HepG2 (cell line): ENCODE measurements at regions not wholly inside any gene's neighbourhood (a gene's known extent, or its start where the extent isn't known, plus 50 kb on each side); places are given as distances from the start of the nearest gene placed in this dataset.

Experiments used
- ATAC-seq: fragments of 200-7000 bp; cut with Tn5 transposase; 3 replicates; pipeline ENCODE4 v1.9.1; 2020; ENCODE audit warnings: mild to moderate bottlenecking, moderate library complexity
- BruUV-seq: library from RNA; stranded (reverse); fragments of 400-500 nt; replicated peaks from 2 replicates; lab custom pipeline; 2021; lab: Mats Ljungman, UMichigan
- CTCF ChIA-PET: fragments of 300-600 bp; formaldehyde crosslinking; extraction: SDS; loops from one replicate; lab custom pipeline; 2021; ENCODE audit warnings: low total read pairs, inconsistent platforms, low intra/inter-chr PET ratio; lab: Yijun Ruan, JAX
- POLR2A ChIA-PET: fragments of 350-600 bp; sonication (Branson Sonifier 250); formaldehyde crosslinking; loops from one replicate; lab custom pipeline; 2020; ENCODE audit warnings: antibody characterized with exemption, inconsistent platforms; lab: Yijun Ruan, JAX
- DNase-seq: peaks from one replicate; pipeline ENCODE4 v3.0.0-alpha.2; 2015; ENCODE audit warnings: low spot score
- FAIRE-seq: peaks from 3 replicates; lab custom pipeline; 2011; peaks lifted over from hg19 to GRCh38; lab: Jason Lieb, UNC
- H2AFZ ChIP-seq: one replicate; pipeline ENCODE4 v1.6.1; 2011; ENCODE audit warnings: low read length, inconsistent platforms
- H3K27ac ChIP-seq: fragments of 300-600 bp; 3 replicates; pipeline ENCODE4 v1.8.0; 2011; ENCODE audit warnings: mixed run types, mild to moderate bottlenecking, mixed read lengths, low read length, inconsistent platforms; ENCODE audit not compliant: insufficient read depth; ENCODE audit errors: extremely low read length
- H3K27me3 ChIP-seq, 2 experiments: fragments of 200-600 bp in 1 of 2; 2 replicates in 1 of 2; 3 replicates in 1 of 2; pipeline versions ENCODE4 v1.6.0 to v1.8.0; 2011; ENCODE audit warnings: low read length in 2 of 2, mild to moderate bottlenecking in 2 of 2, moderate library complexity in 2 of 2, inconsistent platforms in 1 of 2; ENCODE audit not compliant: insufficient read depth in 2 of 2, control insufficient read depth in 1 of 2
- H3K36me3 ChIP-seq, 2 experiments: fragments of 200-600 bp in 1 of 2; replicated peaks in 1 of 2; 2 replicates in 1 of 2; 3 replicates in 1 of 2; pipeline versions ENCODE4 v1.5.1 to v1.8.0; 2011; ENCODE audit warnings: low read length in 2 of 2, inconsistent platforms in 1 of 2; ENCODE audit not compliant: insufficient read depth in 2 of 2, control insufficient read depth in 1 of 2
- H3K4me1 ChIP-seq: 2 replicates; pipeline ENCODE4 v1.5.1; 2012; ENCODE audit warnings: low read length, inconsistent platforms; ENCODE audit not compliant: insufficient read depth
- H3K4me2 ChIP-seq: 2 replicates; pipeline ENCODE4 v1.6.0; 2011; ENCODE audit warnings: low read depth, low read length, inconsistent platforms
- H3K4me3 ChIP-seq, 3 experiments: fragments of 200-600 bp in 1 of 3; sonication (generic), shearing (Covaris generic) in 1 of 3; replicated peaks in 1 of 3; 2 replicates each; pipeline ENCODE4 v1.5.1; 2011 to 2016; ENCODE audit warnings: low read length in 3 of 3, inconsistent platforms in 2 of 3, low read depth in 2 of 3, mild to moderate bottlenecking in 2 of 3, control low read depth in 1 of 3, mixed read lengths in 1 of 3; ENCODE audit not compliant: insufficient read depth in 1 of 3
- H3K79me2 ChIP-seq: one replicate; pipeline ENCODE4 v1.6.1; 2011; ENCODE audit warnings: low read length, inconsistent platforms; ENCODE audit not compliant: insufficient read depth
- H3K9ac ChIP-seq: 2 replicates; pipeline ENCODE4 v1.6.0; 2011; ENCODE audit warnings: mild to moderate bottlenecking, low read depth, low read length, inconsistent platforms; ENCODE audit not compliant: insufficient read depth
- H3K9me3 ChIP-seq: 2 replicates; pipeline ENCODE4 v1.5.1; 2012; ENCODE audit warnings: mild to moderate bottlenecking, low read length
- H4K20me1 ChIP-seq: 2 replicates; pipeline ENCODE4 v1.6.0; 2011; ENCODE audit warnings: inconsistent platforms, mild to moderate bottlenecking, low read length, moderate library complexity; ENCODE audit not compliant: insufficient read depth
- CENPX ChIP-seq: sonication (generic); formaldehyde crosslinking; IDR thresholded peaks from 2 replicates; pipeline ENCODE4 v1.9.0; 2021; ENCODE audit warnings: mild to moderate bottlenecking, missing genetic modification reagents, moderate library complexity
- E2F2 ChIP-seq: sonication (generic); formaldehyde crosslinking; IDR thresholded peaks from 2 replicates; pipeline ENCODE4 v1.4.0; 2020; ENCODE audit warnings: missing genetic modification reagents, borderline replicate concordance
- GATAD1 ChIP-seq: IDR thresholded peaks from 2 replicates; pipeline ENCODE4 v1.6.1; 2016; ENCODE audit warnings: missing genetic modification reagents, missing compliant biosample characterization
- HES4 ChIP-seq: sonication (generic); formaldehyde crosslinking; IDR thresholded peaks from 2 replicates; pipeline ENCODE4 v1.9.0; 2021; ENCODE audit warnings: mild to moderate bottlenecking, missing genetic modification reagents, borderline replicate concordance
- KDM3A ChIP-seq: IDR thresholded peaks from 2 replicates; pipeline ENCODE4 v1.6.1; 2018; ENCODE audit warnings: low read depth, missing compliant biosample characterization
- NFATC3 ChIP-seq: sonication (generic); formaldehyde crosslinking; IDR thresholded peaks from 2 replicates; pipeline ENCODE4 v1.5.1; 2020; ENCODE audit warnings: mild to moderate bottlenecking, missing genetic modification reagents
- NFKB2 ChIP-seq: sonication (generic); formaldehyde crosslinking; IDR thresholded peaks from 2 replicates; pipeline ENCODE4 v1.4.0; 2020; ENCODE audit warnings: missing genetic modification reagents, borderline replicate concordance
- TEAD2 ChIP-seq: sonication (generic); formaldehyde crosslinking; IDR thresholded peaks from 2 replicates; pipeline ENCODE4 v1.9.0; 2021; ENCODE audit warnings: missing genetic modification reagents
- ZNF225 ChIP-seq: sonication (generic); formaldehyde crosslinking; IDR thresholded peaks from 2 replicates; pipeline ENCODE4 v1.4.0; 2020; ENCODE audit warnings: mild to moderate bottlenecking, missing genetic modification reagents
- ZNF546 ChIP-seq: sonication (generic); formaldehyde crosslinking; conservative IDR thresholded peaks from 2 replicates; pipeline ENCODE4 v1.8.1; 2023; ENCODE audit warnings: mild to moderate bottlenecking, missing genetic modification reagents
- ZNF619 ChIP-seq: sonication (generic); formaldehyde crosslinking; IDR thresholded peaks from 2 replicates; pipeline ENCODE4 v1.4.0; 2020; ENCODE audit warnings: mild to moderate bottlenecking, missing genetic modification reagents
- ZNF672 ChIP-seq: sonication (generic); formaldehyde crosslinking; IDR thresholded peaks from 2 replicates; pipeline ENCODE4 v1.8.1; 2022; ENCODE audit warnings: missing genetic modification reagents
- WGBS: methylation state at CpG from one replicate; pipeline ENCODE4 v1.1.6; 2017; ENCODE audit warnings: low lambda C conversion rate; 5-methylcytosine and 5-hydroxymethylcytosine counted together
- in situ Hi-C: cut with HindIII; loops from 2 replicates; pipeline ENCODE4 v1.10.0; 2017; ENCODE audit warnings: low pct_unique_long_range_greater_than_20kb; ENCODE audit not compliant: extremely low pct_ligation_motif_present
- intact Hi-C: fragments of 100-400 bp; cut with micrococcal nuclease; formaldehyde crosslinking; loops from one replicate; pipeline ENCODE4 v1.10.0; 2022; ENCODE audit not compliant: unreplicated experiment

GRCh38 chr11:72523991-72524390, 89.7 kb upstream of the CLPB start:
- POLR2A ChIA-PET = no interaction called here
- CTCF ChIA-PET = no interaction called here
- in situ Hi-C loops = no loop called here
- Histone ChIP-seq H3K4me2 (no peak overlapping the region), H3K27ac (no peak overlapping the region), H3K4me1 (no peaks in the 10 kb centered on the region), H3K27me3 (peaks cover 0 to 9% of the 10 kb centered on the region in 2 experiments; a peak in 2 of 5 replicates), H3K79me2 (no peaks in the 10 kb centered on the region), H2AFZ (no peak overlapping the region), H3K4me3 (no peak overlapping the region), H4K20me1 (no peaks in the 10 kb centered on the region), H3K9ac (no peak overlapping the region), H3K9me3 (no peaks in the 10 kb centered on the region), H3K36me3 (no peaks in the 10 kb centered on the region)
- FAIRE-seq = no peak
- BruUV-seq = no TSS peak
- 21% methylated on average over 2 of the region's 2 CpGs for WGBS
- intact Hi-C loops = no loop called here
- ATAC-seq = no peak
- no peak for DNase-seq
- TF ChIP-seq ZNF546 (CRISPR knock-in tag) (no peak), CENPX (CRISPR knock-in tag) (no peak), KDM3A (CRISPR knock-in tag) (no peak), TEAD2 (no peak), GATAD1 (CRISPR knock-in tag) (no peak), ZNF672 (no peak), ZNF619 (CRISPR knock-in tag) (no peak), ZNF225 (CRISPR knock-in tag) (no peak), NFKB2 (no peak), E2F2 (CRISPR knock-in tag) (no peak), HES4 (CRISPR knock-in tag) (no peak), NFATC3 (no peak)
